Breast epithelium (tissue), 4 donors: ENCODE measurements at regions not wholly inside any gene's neighbourhood (a gene's known extent, or its start where the extent isn't known, plus 50 kb on each side); places are given as distances from the start of the nearest gene placed in this dataset.

ENCODE experiments used
- DNase-seq, 2 donors: peaks; one replicate each; pipeline ENCODE4 v3.0.0-alpha.2; 2019; ENCODE audit warnings: low spot score in 2 of 2
- H3K27ac ChIP-seq, 2 donors: fragments of 200-600 bp; sonication (generic) in 1 of 2; one replicate each; pipeline ENCODE4 v1.5.1; 2016 to 2019; ENCODE audit warnings: mild to moderate bottlenecking in 1 of 2
- H3K27me3 ChIP-seq, 2 donors: fragments of 200-600 bp; sonication (generic) in 1 of 2; one replicate each; pipeline versions ENCODE4 v1.5.1 to v1.6.0; 2017 to 2019; ENCODE audit warnings: control low read depth in 1 of 2, mild to moderate bottlenecking in 1 of 2
- H3K36me3 ChIP-seq: fragments of 200-600 bp; one replicate; pipeline ENCODE4 v1.5.1; 2019
- H3K4me1 ChIP-seq, 2 donors: fragments of 200-600 bp; sonication (generic); one replicate each; pipeline ENCODE4 v1.5.1; 2016 to 2019; ENCODE audit warnings: control low read depth in 1 of 2
- H3K4me3 ChIP-seq, 3 donors: fragments of 200-600 bp; sonication (generic); 1 replicate in 2 of 3; 2 replicates in 1 of 3; pipeline ENCODE4 v1.5.1; 2016 to 2019; ENCODE audit warnings: mild to moderate bottlenecking in 3 of 3, moderate library complexity in 2 of 3
- H3K9me3 ChIP-seq, 2 donors: fragments of 200-600 bp; sonication (generic) in 1 of 2; one replicate each; pipeline ENCODE4 v1.5.1; 2016 to 2019; ENCODE audit warnings: control low read depth in 1 of 2
- CTCF ChIP-seq, 3 donors: fragments of 450-650 bp; IDR thresholded peaks; one replicate each; pipeline ENCODE4 v1.5.1; 2016 to 2017; ENCODE audit warnings: antibody characterized with exemption in 3 of 3, mild to moderate bottlenecking in 3 of 3, moderate library complexity in 3 of 3
- POLR2A ChIP-seq: fragments of 450-650 bp; IDR thresholded peaks from one replicate; pipeline ENCODE4 v1.6.1; 2016; ENCODE audit warnings: antibody characterized with exemption, mild to moderate bottlenecking, moderate library complexity
- POLR2AphosphoS5 ChIP-seq, 3 donors: sonication (generic); formaldehyde crosslinking; IDR thresholded peaks; one replicate each; pipeline ENCODE4 v1.6.1; 2017; ENCODE audit warnings: antibody characterized with exemption in 3 of 3
- intact Hi-C: fragments of 100-400 bp; cut with DNase I; formaldehyde crosslinking; loops from one replicate; pipeline ENCODE4 v1.15.1; 2023; ENCODE audit warnings: low total_unique reads

GRCh38 chrY:13091575-13091974 lies 186.9 kb downstream of the DDX3Y start:
- intact Hi-C loops, result no loop called here
- Histone ChIP-seq H3K9me3 (no peaks in the 10 kb centered on the region), H3K27me3 (no peaks in the 10 kb centered on the region), H3K4me3 (no peak overlapping the region), H3K27ac (no peak overlapping the region), H3K36me3 (no peaks in the 10 kb centered on the region), H3K4me1 (no peaks in the 10 kb centered on the region)
- no peak for DNase-seq
- no peak for TF ChIP-seq POLR2AphosphoS5 (IDR thresholded peaks at IDR 0.05)

- H3K36me3 ChIP-seq, result no peaks in the 10 kb centered on the region
- TF ChIP-seq POLR2A (no peak), POLR2AphosphoS5 (IDR thresholded peaks at IDR 0.05) (no peak), CTCF (IDR thresholded peaks at IDR 0.05) (no peak)
- no peak overlapping the region for H3K27ac ChIP-seq
- intact Hi-C loops, result no loop called here
- H3K4me1 ChIP-seq, result no peaks in the 10 kb centered on the region
- H3K4me3 ChIP-seq, result no peak overlapping the region
- no peaks in the 10 kb centered on the region for H3K9me3 ChIP-seq
- no peaks in the 10 kb centered on the region for H3K27me3 ChIP-seq
- DNase-seq, result no peak
Measured at GRCh38 chrY:13092986-13093385, 188.3 kb downstream of the DDX3Y start.

- intact Hi-C loops, result no loop called here
- no peak overlapping the region for H3K4me3 ChIP-seq
- no peak for TF ChIP-seq POLR2A
- no peak for TF ChIP-seq CTCF (IDR thresholded peaks at IDR 0.05)
- no peak for TF ChIP-seq POLR2AphosphoS5 (IDR thresholded peaks at IDR 0.05)
- H3K27ac ChIP-seq, result no peak overlapping the region
- H3K27me3 ChIP-seq, result no peaks in the 10 kb centered on the region
- no peaks in the 10 kb centered on the region for H3K36me3 ChIP-seq
- no peaks in the 10 kb centered on the region for H3K9me3 ChIP-seq
- no peaks in the 10 kb centered on the region for H3K4me1 ChIP-seq
- no peak for DNase-seq
Measured at GRCh38 chrY:13093461-13093860, 188.8 kb downstream of the DDX3Y start.

- Histone ChIP-seq H3K9me3 (no peaks in the 10 kb centered on the region), H3K4me1 (no peaks in the 10 kb centered on the region), H3K4me3 (no peak overlapping the region), H3K36me3 (no peaks in the 10 kb centered on the region), H3K27ac (no peak overlapping the region), H3K27me3 (no peaks in the 10 kb centered on the region)
- no peak for DNase-seq
- intact Hi-C loops, result no loop called here
- no peak for TF ChIP-seq POLR2A
- no peak for TF ChIP-seq POLR2AphosphoS5 (IDR thresholded peaks at IDR 0.05)
- no peak for TF ChIP-seq CTCF (IDR thresholded peaks at IDR 0.05)
Measured at GRCh38 chrY:13094411-13094810, 189.7 kb downstream of the DDX3Y start.

GRCh38 chrY:13094904-13095600 lies 190.4 kb downstream of the DDX3Y start:
- intact Hi-C loops, result no loop called here
- no peaks in the 10 kb centered on the region for H3K9me3 ChIP-seq
- H3K27me3 ChIP-seq, result no peaks in the 10 kb centered on the region

GRCh38 chrY:13126881-13127456 lies 222.3 kb downstream of the DDX3Y start:
- H3K9me3 ChIP-seq, result no peaks in the 10 kb centered on the region
- no peak for DNase-seq
- intact Hi-C loops, result no loop called here
- H3K4me1 ChIP-seq, result no peaks in the 10 kb centered on the region
- H3K27me3 ChIP-seq, result no peaks in the 10 kb centered on the region
- TF ChIP-seq POLR2A (no peak), POLR2AphosphoS5 (IDR thresholded peaks at IDR 0.05) (no peak), CTCF (IDR thresholded peaks at IDR 0.05) (no peak)
- no peaks in the 10 kb centered on the region for H3K36me3 ChIP-seq
- H3K27ac ChIP-seq, result no peak overlapping the region
- no peak overlapping the region for H3K4me3 ChIP-seq

More at GRCh38 chrY:13094904-13095600, 190.4 kb downstream of the DDX3Y start:
- no peaks in the 10 kb centered on the region for H3K4me1 ChIP-seq
- H3K27ac ChIP-seq, result no peak overlapping the region
- no peak overlapping the region for H3K4me3 ChIP-seq
- H3K36me3 ChIP-seq, result no peaks in the 10 kb centered on the region
- no peak for DNase-seq
- TF ChIP-seq POLR2AphosphoS5 (IDR thresholded peaks at IDR 0.05), result no peak
